ENCODE measurements at regions not wholly inside any gene's neighbourhood (a gene's known extent, or its start where the extent isn't known, plus 50 kb on each side); places are given as distances from the start of the nearest gene placed in this dataset.

GRCh38 chr9:89810431-89810830, 205.6 kb downstream of the GADD45G start:
- no peak for DNase-seq (ENCODE audit: low read depth)
- no peak overlapping the region for H3K4me3 ChIP-seq (ENCODE audit: control insufficient read depth, low read depth, low read length)
- no peak for TF ChIP-seq CTCF (IDR thresholded peaks at IDR 0.05; ENCODE audit: control insufficient read depth, insufficient read depth, low read depth, low read length, missing control alignments)

GRCh38 chr9:89811356-89811755, 206.5 kb downstream of the GADD45G start:
- H3K4me3 ChIP-seq (ENCODE audit: control insufficient read depth, low read depth, low read length), result no peak overlapping the region
- TF ChIP-seq CTCF (IDR thresholded peaks at IDR 0.05; ENCODE audit: control insufficient read depth, insufficient read depth, low read depth, low read length, missing control alignments), result no peak
- DNase-seq (ENCODE audit: low read depth), result no peak

- DNase-seq (ENCODE audit: low read depth), result no peak
- no peak for TF ChIP-seq CTCF (IDR thresholded peaks at IDR 0.05; ENCODE audit: control insufficient read depth, insufficient read depth, low read depth, low read length, missing control alignments)
- no peak overlapping the region for H3K4me3 ChIP-seq (ENCODE audit: control insufficient read depth, low read depth, low read length)
Observed at GRCh38 chr9:89811886-89812450, 207.2 kb downstream of the GADD45G start.

GRCh38 chr9:89812556-89813181, 207.9 kb downstream of the GADD45G start:
- no peak for DNase-seq (ENCODE audit: low read depth)
- no peak for TF ChIP-seq CTCF (IDR thresholded peaks at IDR 0.05; ENCODE audit: control insufficient read depth, insufficient read depth, low read depth, low read length, missing control alignments)
- no peak overlapping the region for H3K4me3 ChIP-seq (ENCODE audit: control insufficient read depth, low read depth, low read length)

- TF ChIP-seq CTCF (IDR thresholded peaks at IDR 0.05; ENCODE audit: control insufficient read depth, insufficient read depth, low read depth, low read length, missing control alignments), result no peak
- no peak overlapping the region for H3K4me3 ChIP-seq (ENCODE audit: control insufficient read depth, low read depth, low read length)
- DNase-seq (ENCODE audit: low read depth), result no peak
Observed at GRCh38 chr9:89813482-89813881, 208.7 kb downstream of the GADD45G start.

GRCh38 chr9:89814340-89815040, 209.7 kb downstream of the GADD45G start:
- no peak overlapping the region for H3K4me3 ChIP-seq (ENCODE audit: control insufficient read depth, low read depth, low read length)
- no peak for TF ChIP-seq CTCF (IDR thresholded peaks at IDR 0.05; ENCODE audit: control insufficient read depth, insufficient read depth, low read depth, low read length, missing control alignments)
- no peak for DNase-seq (ENCODE audit: low read depth)
